Astrocyte of the spinal cord (primary cell): ENCODE measurements at regions not wholly inside any gene's neighbourhood (a gene's known extent, or its start where the extent isn't known, plus 50 kb on each side); places are given as distances from the start of the nearest gene placed in this dataset.

Experiments
- DNase-seq: peaks from one replicate; pipeline ENCODE4 v3.0.0; 2011; ENCODE audit warnings: low read depth, low spot score
- H3K4me3 ChIP-seq: 2 replicates; pipeline ENCODE4 v1.5.1; 2011; ENCODE audit warnings: low read depth, mild to moderate bottlenecking, low read length, moderate library complexity
- in situ Hi-C: cut with HindIII; loops from 2 replicates; pipeline ENCODE4 v1.10.0; 2017; ENCODE audit warnings: low sequenced_read_pairs
- TF ChIP-seq, protein P1 (sequence below): IDR thresholded peaks from 2 replicates; pipeline ENCODE4 v1.5.1; 2012; ENCODE audit warnings: low read depth, mild to moderate bottlenecking, low read length, inconsistent platforms

DNA sequence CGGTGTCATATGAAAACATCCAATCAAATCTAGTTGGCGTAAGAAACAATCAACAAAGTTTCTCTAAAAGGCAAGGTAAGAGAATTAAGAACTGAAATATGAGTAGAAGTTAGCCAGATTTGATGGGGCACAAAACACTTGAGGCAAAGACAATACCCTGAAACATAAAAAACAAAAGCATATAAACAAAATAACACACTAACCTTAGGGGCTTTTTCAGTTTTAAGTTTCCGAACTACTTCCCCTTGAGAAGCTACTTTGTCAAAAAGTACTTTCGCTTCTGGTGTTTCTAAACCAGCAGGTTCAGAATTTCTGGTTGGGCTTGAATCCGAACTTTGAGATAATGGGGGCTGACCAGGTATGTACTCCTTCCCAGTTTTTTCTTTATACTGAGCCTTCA is 57.9 kb downstream of the EPRS1 start:
- no peak for DNase-seq
- TF ChIP-seq, protein P1, sequence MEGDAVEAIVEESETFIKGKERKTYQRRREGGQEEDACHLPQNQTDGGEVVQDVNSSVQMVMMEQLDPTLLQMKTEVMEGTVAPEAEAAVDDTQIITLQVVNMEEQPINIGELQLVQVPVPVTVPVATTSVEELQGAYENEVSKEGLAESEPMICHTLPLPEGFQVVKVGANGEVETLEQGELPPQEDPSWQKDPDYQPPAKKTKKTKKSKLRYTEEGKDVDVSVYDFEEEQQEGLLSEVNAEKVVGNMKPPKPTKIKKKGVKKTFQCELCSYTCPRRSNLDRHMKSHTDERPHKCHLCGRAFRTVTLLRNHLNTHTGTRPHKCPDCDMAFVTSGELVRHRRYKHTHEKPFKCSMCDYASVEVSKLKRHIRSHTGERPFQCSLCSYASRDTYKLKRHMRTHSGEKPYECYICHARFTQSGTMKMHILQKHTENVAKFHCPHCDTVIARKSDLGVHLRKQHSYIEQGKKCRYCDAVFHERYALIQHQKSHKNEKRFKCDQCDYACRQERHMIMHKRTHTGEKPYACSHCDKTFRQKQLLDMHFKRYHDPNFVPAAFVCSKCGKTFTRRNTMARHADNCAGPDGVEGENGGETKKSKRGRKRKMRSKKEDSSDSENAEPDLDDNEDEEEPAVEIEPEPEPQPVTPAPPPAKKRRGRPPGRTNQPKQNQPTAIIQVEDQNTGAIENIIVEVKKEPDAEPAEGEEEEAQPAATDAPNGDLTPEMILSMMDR: no peak
- in situ Hi-C loops: no loop called here
- no peak overlapping the region for H3K4me3 ChIP-seq

DNA sequence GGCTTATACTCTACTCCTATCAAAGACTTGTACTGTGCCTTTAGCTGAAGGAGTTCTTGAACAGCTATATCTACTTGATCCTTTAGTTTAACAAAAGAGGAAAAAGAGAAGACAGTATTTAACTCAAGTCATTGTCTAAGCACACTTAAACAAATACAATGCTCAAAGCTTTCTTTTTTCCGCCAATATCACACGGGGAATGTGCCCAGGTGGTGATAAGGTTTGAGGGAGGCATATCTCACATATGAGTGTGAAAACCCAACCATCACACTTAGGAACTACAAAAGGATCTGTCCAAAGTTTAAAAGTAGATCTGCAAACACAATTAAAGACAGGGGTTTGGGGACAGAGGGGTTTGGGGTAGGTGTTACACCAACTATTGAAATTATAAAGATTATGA is 59.0 kb upstream of the SLC30A10 start:
- TF ChIP-seq, protein P1: no peak
- no peak overlapping the region for H3K4me3 ChIP-seq
- no peak for DNase-seq
- in situ Hi-C loops: no loop called here

DNA sequence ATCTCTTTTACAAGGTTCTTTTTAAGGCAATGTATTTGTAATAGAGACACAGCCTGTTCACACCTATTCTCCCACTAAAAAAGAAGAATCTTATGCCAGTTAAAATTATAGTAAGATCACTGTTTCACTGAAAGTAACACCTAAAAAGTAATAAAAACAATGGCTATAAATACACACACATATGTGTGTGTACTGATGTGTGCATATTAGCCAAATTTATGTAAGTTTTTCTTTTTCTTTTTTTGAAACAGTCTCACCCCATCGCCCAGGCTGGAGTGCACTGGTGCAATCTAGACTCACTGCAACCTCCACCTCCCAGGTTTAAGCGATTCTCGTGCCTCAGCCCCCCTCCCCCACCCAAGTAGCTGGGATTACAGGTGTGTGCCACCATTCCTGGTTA is 56.8 kb upstream of the SLC30A10 start:
- in situ Hi-C loops: no loop called here
- H3K4me3 ChIP-seq: no peak overlapping the region
- no peak for DNase-seq
- TF ChIP-seq, protein P1: no peak
